Glomerular visceral epithelial cell (primary cell): ENCODE measurements at regions not wholly inside any gene's neighbourhood (a gene's known extent, or its start where the extent isn't known, plus 50 kb on each side); places are given as distances from the start of the nearest gene placed in this dataset.

ENCODE experiments used
- DNase-seq: peaks from one replicate; pipeline ENCODE4 v3.0.0-alpha.2; 2016; ENCODE audit errors: extremely low spot score

GRCh38 chr12:108462686-108463085 is 52.4 kb upstream of the FICD start:
- no peak for DNase-seq

DNA sequence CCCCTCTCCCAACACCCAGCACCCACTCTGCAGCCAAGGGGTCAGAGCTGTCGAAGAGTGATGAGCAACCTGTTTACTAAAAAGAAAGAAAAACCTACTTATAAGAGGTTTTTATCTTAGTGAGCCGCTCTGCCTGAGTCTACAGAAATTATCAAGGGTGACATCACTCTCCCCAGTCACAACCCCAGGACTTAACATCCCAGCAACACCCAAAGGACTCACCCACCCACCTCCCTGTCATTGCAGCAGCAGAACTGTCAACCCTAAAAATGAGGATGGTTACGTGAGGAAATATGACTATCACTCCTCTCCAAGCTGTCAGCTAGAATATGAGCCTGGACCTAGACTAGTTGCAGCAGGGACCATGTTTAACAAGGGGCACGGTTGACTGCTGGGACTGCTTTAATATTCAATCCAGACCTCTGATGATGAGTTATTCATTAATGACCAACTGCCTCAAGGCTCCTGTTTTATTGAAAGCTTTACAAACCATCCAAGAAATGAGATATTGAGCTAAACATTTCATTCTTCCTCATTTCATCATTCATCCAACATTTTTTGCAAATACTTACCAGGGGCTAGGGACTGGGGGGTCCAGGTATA is 53.9 kb upstream of the FICD start:
- DNase-seq: peak; percentile 8

DNA sequence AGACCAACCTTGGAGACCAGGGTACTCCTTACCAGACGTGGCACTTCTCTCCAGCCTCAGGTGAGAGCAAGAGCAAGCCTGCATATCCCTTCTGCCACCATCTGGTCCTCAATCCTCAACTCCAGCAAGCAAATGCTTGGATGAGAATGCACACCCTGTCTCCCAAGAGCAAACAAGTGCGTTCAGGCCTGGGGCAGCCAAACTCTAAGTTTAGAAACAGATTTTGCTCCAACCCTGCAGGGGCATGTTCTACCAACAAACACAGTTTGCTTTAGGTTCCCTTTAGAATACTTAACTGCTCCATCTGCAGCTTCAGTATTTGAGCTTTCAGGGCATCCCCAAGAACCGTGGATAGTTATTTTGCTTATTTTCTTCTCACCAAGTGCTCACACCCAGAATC is 55.9 kb upstream of the FICD start:
- no peak for DNase-seq

DNA sequence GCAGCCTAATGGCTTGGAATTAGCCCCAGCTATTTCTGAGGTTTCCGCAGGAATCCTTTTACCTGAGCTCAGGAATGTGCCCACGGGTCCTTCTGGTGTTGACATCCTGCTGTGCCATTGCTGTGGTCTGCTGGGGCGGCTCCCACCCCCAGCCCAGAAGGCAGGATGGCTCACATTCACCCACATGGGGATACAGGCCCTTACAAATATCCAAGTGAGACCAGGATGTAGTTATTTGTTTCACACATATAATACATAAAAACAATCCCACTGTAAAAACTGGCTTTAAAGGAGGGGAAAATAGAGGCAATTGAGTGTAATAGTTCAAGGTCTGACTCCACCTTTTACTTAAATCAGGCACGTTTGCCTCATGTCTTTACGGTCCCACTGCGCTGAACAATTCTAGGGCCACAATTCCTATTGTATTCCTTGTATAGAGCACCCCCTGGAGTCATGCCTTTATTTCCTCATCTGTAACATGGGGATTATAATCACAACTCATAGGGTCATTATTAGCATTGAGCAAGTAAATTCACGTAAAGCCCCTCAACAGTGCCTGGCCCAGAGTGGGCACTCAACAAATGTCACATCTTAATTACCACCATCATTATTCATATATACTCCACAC is 57.2 kb upstream of the FICD start:
- DNase-seq: no peak

DNA sequence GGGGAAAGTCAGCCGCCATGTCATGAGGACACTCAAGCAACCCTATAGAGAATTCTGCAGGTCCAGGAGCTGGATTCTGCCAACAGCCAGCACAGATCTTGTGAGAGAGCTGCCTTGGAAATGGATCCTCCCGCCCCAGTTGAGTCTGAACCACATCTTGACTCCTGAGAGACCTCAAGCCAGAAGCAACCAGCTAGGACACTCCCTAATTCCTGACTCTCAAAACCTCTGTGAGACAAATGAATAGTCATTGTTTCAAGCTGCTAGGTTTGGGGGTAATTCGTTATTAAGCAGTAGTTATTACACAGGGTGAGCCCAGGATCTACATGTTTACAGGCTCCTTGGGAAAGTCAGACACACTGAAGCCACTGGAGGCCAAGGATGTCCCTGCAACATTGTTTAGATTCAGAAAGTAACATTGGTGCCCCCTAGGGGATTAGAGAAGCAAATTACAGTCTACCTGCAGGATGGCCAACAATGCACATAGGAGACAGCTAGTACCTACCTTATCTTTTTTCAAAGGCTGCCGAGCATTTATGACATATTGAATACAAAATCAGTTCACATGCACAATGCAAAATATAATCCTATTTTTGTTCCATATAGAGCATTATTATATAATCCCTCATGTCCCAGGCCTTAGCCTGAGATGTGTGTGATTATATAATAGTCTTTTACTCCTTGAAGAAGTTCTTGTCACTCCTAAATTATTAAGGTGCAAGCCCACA is 57.9 kb upstream of the FICD start:
- peak; percentile 56 for DNase-seq

GRCh38 chr12:108455706-108456105 is 59.4 kb upstream of the FICD start:
- DNase-seq: no peak

- DNase-seq: no peak
These were observed 60.4 kb upstream of the FICD start for GRCh38 chr12:108454539-108455139.

DNA sequence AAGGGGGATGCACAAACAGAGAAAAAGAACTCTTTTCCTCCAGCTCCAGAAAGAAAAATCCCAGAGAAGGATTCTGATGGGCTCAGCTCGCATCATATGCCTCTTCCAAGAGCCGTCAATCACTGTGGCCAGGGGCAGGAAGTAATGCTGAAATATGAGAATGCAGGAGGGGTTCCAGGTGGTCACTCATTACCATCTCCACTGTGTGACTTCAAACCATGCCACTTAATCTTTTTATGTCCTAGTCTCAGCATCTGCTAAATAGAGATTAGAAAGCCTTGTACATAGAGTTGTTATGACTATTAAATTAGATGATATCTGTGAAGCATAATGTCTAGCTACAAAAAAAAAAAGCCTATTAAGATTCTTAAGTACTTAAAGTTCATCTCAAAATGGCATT is 65.6 kb upstream of the FICD start:
- no peak for DNase-seq

GRCh38 chr12:108448246-108448645 is 66.8 kb upstream of the FICD start:
- no peak for DNase-seq

- DNase-seq: no peak
These were observed 67.8 kb upstream of the FICD start for GRCh38 chr12:108447168-108447832.

GRCh38 chr12:108446766-108447165 is 68.3 kb upstream of the FICD start:
- no peak for DNase-seq

GRCh38 chr12:108442910-108443309 is 72.2 kb upstream of the FICD start:
- no peak for DNase-seq

DNA sequence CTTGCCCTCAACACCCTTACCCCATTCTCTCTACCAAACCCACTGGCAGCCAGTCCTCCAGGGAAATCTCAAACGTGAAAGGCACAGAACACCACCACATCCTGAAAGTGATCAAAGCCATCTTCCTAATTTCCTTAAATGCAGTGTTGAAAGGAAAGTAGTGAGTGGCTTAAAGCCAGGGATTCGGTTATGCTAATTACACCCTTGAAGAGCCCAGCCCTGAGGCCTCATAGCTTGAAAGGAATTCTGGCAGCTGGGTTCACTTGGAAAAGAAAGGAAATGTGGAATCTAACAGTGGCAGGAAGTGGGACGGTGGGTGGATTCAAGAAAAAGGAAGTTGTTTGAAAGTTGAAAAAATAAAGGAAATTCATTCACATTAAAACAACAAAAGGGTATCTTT is 73.0 kb upstream of the FICD start:
- no peak for DNase-seq

DNA sequence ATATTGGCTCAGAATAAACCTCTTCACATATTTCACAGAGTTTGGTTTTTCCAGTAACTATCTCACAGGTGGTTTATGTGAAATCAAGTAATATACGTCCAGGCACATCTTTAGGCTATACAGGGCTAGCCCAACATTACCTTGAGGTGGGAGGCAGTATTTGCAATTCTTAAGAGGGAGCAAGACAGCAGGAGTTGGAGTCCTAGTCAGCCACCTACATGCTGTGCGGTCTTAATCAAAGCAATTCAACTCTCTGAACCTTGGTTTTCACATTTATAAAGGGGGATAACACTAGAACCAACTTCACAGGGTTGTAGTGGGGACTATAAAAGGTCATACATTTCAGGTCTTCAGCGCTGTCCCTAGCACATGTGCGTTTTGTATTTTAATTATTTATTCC is 73.5 kb upstream of the FICD start:
- no peak for DNase-seq

DNA sequence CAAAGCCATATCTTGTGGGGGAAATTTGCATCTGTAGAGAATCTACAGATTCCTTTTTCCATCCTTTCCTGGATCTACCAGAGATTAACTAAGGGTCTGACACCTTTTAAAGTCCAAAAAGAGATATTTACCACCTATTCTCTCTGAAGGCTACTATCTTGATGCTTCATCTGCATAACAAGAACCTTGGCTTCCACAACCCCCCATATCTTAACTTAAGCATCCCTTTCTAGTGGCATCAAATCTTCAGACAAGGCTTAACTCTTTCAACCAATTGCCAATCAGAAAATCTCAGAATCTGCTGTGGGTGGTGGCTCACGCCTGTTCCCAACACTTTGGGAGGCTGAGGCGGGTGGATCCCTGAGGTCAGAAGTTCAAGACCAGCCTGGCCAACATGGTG is 74.3 kb upstream of the FICD start:
- DNase-seq: no peak

GRCh38 chr12:108438667-108439066 is 76.4 kb upstream of the FICD start:
- DNase-seq: no peak

DNA sequence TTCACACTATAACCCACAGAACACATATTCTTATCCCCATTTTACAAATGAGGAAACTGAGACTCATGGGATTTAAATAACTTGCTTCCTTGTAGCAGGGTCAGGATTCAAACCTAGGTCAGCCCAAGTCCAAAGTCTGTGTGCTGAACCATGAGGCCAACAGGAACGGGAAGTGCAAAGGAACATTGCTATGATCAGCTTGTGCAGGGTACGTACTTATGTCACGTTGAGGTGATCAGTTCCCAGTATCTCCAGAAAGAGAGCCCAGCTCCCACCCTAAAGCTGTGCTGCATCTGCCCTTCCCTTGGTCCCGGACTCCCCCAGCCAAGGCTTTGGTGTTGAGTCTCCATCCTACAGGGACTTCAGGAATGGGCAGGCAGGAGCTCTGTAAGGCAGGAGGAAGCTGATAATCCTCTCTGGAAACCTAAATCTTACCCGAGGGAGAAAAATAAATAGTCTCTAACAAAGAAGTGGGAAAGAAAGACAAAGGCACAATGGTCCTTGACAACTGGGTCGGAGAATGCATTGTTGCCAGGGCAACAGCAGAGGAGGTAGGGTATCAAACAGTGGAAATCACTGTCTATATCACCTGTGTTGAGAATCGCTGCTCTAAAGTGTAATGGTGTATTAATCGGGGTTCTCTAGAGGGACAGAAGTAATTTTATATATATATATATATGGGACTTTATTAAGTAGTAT is 82.5 kb upstream of the FICD start:
- DNase-seq: no peak

- DNase-seq: no peak
These were observed 84.2 kb upstream of the FICD start for GRCh38 chr12:108430926-108431325.

DNA sequence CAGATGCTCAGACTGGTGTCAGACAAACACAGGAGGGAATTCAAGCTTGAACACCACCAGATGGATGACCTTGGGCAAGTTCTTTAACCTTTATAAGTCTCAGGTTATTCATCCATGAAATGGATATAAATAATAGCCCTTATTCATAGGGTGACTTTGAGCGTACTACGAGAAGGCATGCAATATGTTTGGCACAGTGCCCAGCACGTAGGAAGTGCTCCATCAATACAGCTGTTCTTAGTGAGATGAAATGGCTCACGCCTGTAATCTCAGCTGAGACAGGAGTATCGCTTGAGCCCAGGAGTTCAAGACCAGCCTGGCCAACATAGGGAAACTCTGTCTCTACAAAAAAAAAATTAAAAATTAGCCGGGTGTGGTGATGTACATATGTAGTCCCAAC is 84.8 kb upstream of the FICD start:
- peak; percentile 5 for DNase-seq

GRCh38 chr12:108425238-108425795 is 86.2 kb upstream of the CMKLR1 start:
- no peak for DNase-seq

GRCh38 chr12:108424816-108425215 is 85.7 kb upstream of the CMKLR1 start:
- DNase-seq: no peak
